C4-2B (cell line): ENCODE measurements at regions not wholly inside any gene's neighbourhood (a gene's known extent, or its start where the extent isn't known, plus 50 kb on each side); places are given as distances from the start of the nearest gene placed in this dataset.

Experiments used
- CTCF ChIP-seq: fragments of 450-650 bp; conservative IDR thresholded peaks from 2 replicates; pipeline ENCODE4 v1.5.1; 2017; ENCODE audit warnings: mild to moderate bottlenecking
- ZFX ChIP-seq: fragments of 450-650 bp; IDR thresholded peaks from 2 replicates; pipeline ENCODE4 v1.6.1; 2017

- TF ChIP-seq CTCF (no peak), ZFX (no peak)
Measured at GRCh38 chr14:82778008-82778590, 1244.4 kb upstream of the SEL1L start.
